Upper lobe of left lung (tissue), 6 donors: ENCODE measurements at regions not wholly inside any gene's neighbourhood (a gene's known extent, or its start where the extent isn't known, plus 50 kb on each side); places are given as distances from the start of the nearest gene placed in this dataset.

Experiments used
- ATAC-seq, 2 donors: fragments of 200-7000 bp; cut with Tn5 transposase; one replicate each; pipeline ENCODE4 v1.9.1; 2022; ENCODE audit warnings: mild to moderate bottlenecking in 2 of 2, moderate library complexity in 2 of 2; ENCODE audit not compliant: low FRiP score in 2 of 2
- DNase-seq, 2 donors: peaks; one replicate each; pipeline ENCODE4 v3.0.0-alpha.2; 2019 to 2020
- H3K27ac ChIP-seq, 4 donors: fragments of 200-600 bp; sonication (generic); one replicate each; pipeline ENCODE4 v1.5.1; 2016 to 2019
- H3K27me3 ChIP-seq, 4 donors: fragments of 200-600 bp; sonication (generic); one replicate each; pipeline ENCODE4 v1.5.1; 2017 to 2019
- H3K36me3 ChIP-seq, 4 donors: fragments of 200-600 bp; sonication (generic); one replicate each; pipeline ENCODE4 v1.5.1; 2016 to 2019
- H3K4me1 ChIP-seq, 4 donors: fragments of 200-600 bp; sonication (generic); one replicate each; pipeline ENCODE4 v1.5.1; 2018 to 2019
- H3K4me3 ChIP-seq, 4 donors: fragments of 200-600 bp; sonication (generic); one replicate each; pipeline ENCODE4 v1.5.1; 2017 to 2019; ENCODE audit warnings: mild to moderate bottlenecking in 2 of 4, moderate library complexity in 1 of 4
- H3K9me3 ChIP-seq, 4 donors: fragments of 200-600 bp; sonication (generic); one replicate each; pipeline ENCODE4 v1.5.1; 2018 to 2019
- CTCF ChIP-seq, 6 experiments: fragments of 450-650 bp in 4 of 6; fragments of 200-600 bp in 2 of 6; sonication (generic) in 2 of 6; IDR thresholded peaks; one replicate each; pipeline ENCODE4 v1.5.1; 2016 to 2019; ENCODE audit warnings: antibody characterized with exemption in 6 of 6
- EP300 ChIP-seq, 4 donors: sonication (generic); formaldehyde crosslinking; IDR thresholded peaks; one replicate each; pipeline ENCODE4 v1.5.1; 2017; ENCODE audit warnings: antibody characterized with exemption in 4 of 4, control low read depth in 2 of 4
- POLR2A ChIP-seq, 4 donors: fragments of 450-650 bp; IDR thresholded peaks; one replicate each; pipeline ENCODE4 v1.5.1; 2016 to 2017; ENCODE audit warnings: antibody characterized with exemption in 4 of 4, mild to moderate bottlenecking in 2 of 4
- POLR2AphosphoS5 ChIP-seq, 2 donors: sonication (generic); formaldehyde crosslinking; IDR thresholded peaks; one replicate each; pipeline ENCODE4 v1.5.1; 2017; ENCODE audit warnings: antibody characterized with exemption in 2 of 2
- WGBS, 2 donors: methylation state at CpG; one replicate each; pipeline ENCODE4 v1.1.5; 2017 to 2018; 5-methylcytosine and 5-hydroxymethylcytosine counted together
- donor health status: DM: no; HTN: no; CAD: no; lungs with moderate emphysema.
- donor health status: DM: no; HTN: yes; CAD: no; lungs with severe emphysema.

GRCh38 chr18:34942276-34942675 lies 98.9 kb upstream of the MAPRE2 start:
- DNase-seq = no peak
- ATAC-seq = no peak
- Histone ChIP-seq H3K36me3 (no peaks in the 10 kb centered on the region), H3K9me3 (no peaks in the 10 kb centered on the region), H3K27ac (no peak overlapping the region), H3K4me3 (no peak overlapping the region), H3K4me1 (no peaks in the 10 kb centered on the region), H3K27me3 (no peaks in the 10 kb centered on the region)
- 59 to 60% methylated on average over 4 of the region's 4 CpGs for WGBS, 2 donors
- no peak for TF ChIP-seq CTCF (IDR thresholded peaks at IDR 0.05)
- no peak for TF ChIP-seq POLR2AphosphoS5 (IDR thresholded peaks at IDR 0.05)
- no peak for TF ChIP-seq POLR2A (IDR thresholded peaks at IDR 0.05)
- no peak for TF ChIP-seq EP300 (IDR thresholded peaks at IDR 0.05)

GRCh38 chr18:34942975-34943374 lies 98.2 kb upstream of the MAPRE2 start:
- DNase-seq (no peak), ATAC-seq (no peak)
- Histone ChIP-seq H3K27me3 (no peaks in the 10 kb centered on the region), H3K9me3 (no peaks in the 10 kb centered on the region), H3K4me1 (peaks cover 0 to 4% (median 0%) of the 10 kb centered on the region in 4 donors), H3K36me3 (no peaks in the 10 kb centered on the region), H3K4me3 (no peak overlapping the region), H3K27ac (no peak overlapping the region)
- 88 to 94% methylated on average over 7 of the region's 7 CpGs for WGBS, 2 donors
- TF ChIP-seq CTCF (IDR thresholded peaks at IDR 0.05) (no peak), EP300 (IDR thresholded peaks at IDR 0.05) (no peak), POLR2AphosphoS5 (IDR thresholded peaks at IDR 0.05) (no peak), POLR2A (IDR thresholded peaks at IDR 0.05) (no peak)

GRCh38 chr18:34943587-34943986 lies 97.6 kb upstream of the MAPRE2 start:
- H3K4me1 ChIP-seq = peaks cover 0 to 4% (median 0%) of the 10 kb centered on the region in 4 donors
- H3K4me3 ChIP-seq = no peak overlapping the region
- H3K36me3 ChIP-seq = no peaks in the 10 kb centered on the region
- ATAC-seq (no peak), DNase-seq (no peak)
- WGBS, 2 donors = 80 to 85% methylated on average over 2 of the region's 2 CpGs
- no peaks in the 10 kb centered on the region for H3K9me3 ChIP-seq
- H3K27ac ChIP-seq = no peak overlapping the region
- no peaks in the 10 kb centered on the region for H3K27me3 ChIP-seq
- TF ChIP-seq CTCF (IDR thresholded peaks at IDR 0.05) (no peak), POLR2A (IDR thresholded peaks at IDR 0.05) (no peak), POLR2AphosphoS5 (IDR thresholded peaks at IDR 0.05) (no peak), EP300 (IDR thresholded peaks at IDR 0.05) (no peak)

- peaks cover 0 to 4% (median 0%) of the 10 kb centered on the region in 4 donors for H3K4me1 ChIP-seq
- 65 to 81% methylated on average over 2 of the region's 2 CpGs for WGBS, 2 donors
- no peaks in the 10 kb centered on the region for H3K9me3 ChIP-seq
- no peak overlapping the region for H3K4me3 ChIP-seq
- H3K27me3 ChIP-seq = no peaks in the 10 kb centered on the region
- no peak for ATAC-seq
- DNase-seq = no peak
- TF ChIP-seq CTCF (IDR thresholded peaks at IDR 0.05) (no peak), POLR2A (IDR thresholded peaks at IDR 0.05) (no peak), POLR2AphosphoS5 (IDR thresholded peaks at IDR 0.05) (peak in 1 of 2 donors; percentile 26), EP300 (IDR thresholded peaks at IDR 0.05) (no peak)
- no peak overlapping the region for H3K27ac ChIP-seq
- no peaks in the 10 kb centered on the region for H3K36me3 ChIP-seq
These were observed 93.5 kb upstream of the MAPRE2 start for GRCh38 chr18:34947711-34948125.

GRCh38 chr18:34951625-34952379 lies 89.4 kb upstream of the MAPRE2 start:
- no peaks in the 10 kb centered on the region for H3K36me3 ChIP-seq
- H3K9me3 ChIP-seq = no peaks in the 10 kb centered on the region
- WGBS, 2 donors = 86 to 94% methylated on average over 6 of the region's 6 CpGs
- TF ChIP-seq CTCF (IDR thresholded peaks at IDR 0.05) (no peak), POLR2AphosphoS5 (IDR thresholded peaks at IDR 0.05) (no peak), EP300 (IDR thresholded peaks at IDR 0.05) (no peak), POLR2A (IDR thresholded peaks at IDR 0.05) (no peak)
- no peak overlapping the region for H3K4me3 ChIP-seq
- no peak for DNase-seq
- no peak overlapping the region for H3K27ac ChIP-seq
- H3K27me3 ChIP-seq = no peaks in the 10 kb centered on the region
- ATAC-seq = no peak
- peaks cover 0 to 4% (median under 1%) of the 10 kb centered on the region in 4 donors for H3K4me1 ChIP-seq
